ENCODE measurements at regions not wholly inside any gene's neighbourhood (a gene's known extent, or its start where the extent isn't known, plus 50 kb on each side); places are given as distances from the start of the nearest gene placed in this dataset.

DNA sequence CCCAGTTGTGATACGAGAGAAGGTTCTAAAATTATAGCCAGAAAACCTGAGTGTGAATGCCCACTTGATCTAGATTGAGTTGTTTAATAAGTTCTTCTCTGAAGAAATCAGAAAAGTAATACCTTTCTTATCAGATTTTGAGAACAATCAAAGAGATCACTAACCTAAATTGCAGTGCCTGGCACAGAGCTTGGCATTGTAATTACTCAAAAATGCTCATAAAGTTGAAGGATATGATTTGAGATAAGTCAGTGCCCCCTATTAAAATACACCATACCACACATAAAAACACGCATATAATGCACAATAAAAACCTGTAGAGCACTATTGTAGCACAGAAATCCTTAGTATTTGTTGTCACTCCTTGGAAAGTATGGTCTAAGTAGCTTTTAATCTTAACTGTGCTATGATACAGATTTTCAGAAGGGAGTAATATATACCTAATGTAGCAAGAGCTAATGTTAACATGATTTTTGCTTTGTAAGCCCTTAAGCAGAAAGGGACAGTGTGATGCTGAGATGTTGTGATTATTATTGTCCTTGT, 257.5 kb upstream of the CDH18 start:
- Mint-ChIP-seq H3K27me3 (ENCODE audit: low read depth) (no peaks in the 10 kb centered on the region), H3K4me3 (no peak overlapping the region), H3K27ac (no peak overlapping the region), H3K9me3 (no peaks in the 10 kb centered on the region), H3K36me3 (ENCODE audit: insufficient read depth in 1 of 3, low read depth in 3 of 3) (no peaks in the 10 kb centered on the region), H3K4me1 (no peaks in the 10 kb centered on the region)
- Histone ChIP-seq H2AFZ (ENCODE audit: low read length) (no peak overlapping the region), H3K23me2 (ENCODE audit: insufficient read length, low read depth, low read length, poor library complexity, severe bottlenecking) (no peaks in the 10 kb centered on the region), H3K27me3 (ENCODE audit: insufficient read depth, low read length) (no peaks in the 10 kb centered on the region), H3K18ac (ENCODE audit: insufficient read length, low read depth, low read length) (no peak overlapping the region), H3K23ac (ENCODE audit: insufficient read length, low read depth, low read length) (no peak overlapping the region), H3K4me1 (ENCODE audit: insufficient read depth, low read length) (no peaks in the 10 kb centered on the region), H3K79me1 (ENCODE audit: insufficient read depth, low read depth, low read length, poor library complexity, severe bottlenecking) (no peaks in the 10 kb centered on the region), H2BK120ac (ENCODE audit: low read depth, low read length, poor library complexity, severe bottlenecking) (no peak overlapping the region), H2BK20ac (ENCODE audit: low read depth, low read length, poor library complexity, severe bottlenecking) (no peak overlapping the region), H2BK5ac (ENCODE audit: insufficient read length, low read length) (no peak overlapping the region), H3K9me3 (ENCODE audit: control insufficient read depth, low read depth, low read length) (no peaks in the 10 kb centered on the region), H4K8ac (replicated peaks; ENCODE audit: insufficient read length, low read depth, low read length) (no peak overlapping the region), H3K4me2 (ENCODE audit: insufficient read depth, insufficient read length, low read length) (no peak overlapping the region), H2BK12ac (ENCODE audit: insufficient read length, low read depth, low read length) (no peak overlapping the region), H3K4ac (ENCODE audit: low read depth, low read length) (no peak overlapping the region), H3K14ac (ENCODE audit: insufficient read depth, low read length) (no peak overlapping the region), H3K27ac (ENCODE audit: insufficient read length, low read depth, low read length) (no peak overlapping the region), H4K91ac (ENCODE audit: insufficient read length, low read depth, low read length) (no peak overlapping the region), H2AK5ac (ENCODE audit: insufficient read length, low read length) (no peak overlapping the region), H2BK15ac (ENCODE audit: low read depth, low read length) (no peak overlapping the region), H4K20me1 (ENCODE audit: control insufficient read depth, insufficient read depth, insufficient read length) (no peaks in the 10 kb centered on the region), H4K5ac (ENCODE audit: insufficient read length, low read depth, low read length) (no peak overlapping the region), H3K79me2 (ENCODE audit: insufficient read depth, low read length) (no peaks in the 10 kb centered on the region), H3K56ac (ENCODE audit: insufficient read length, low read depth, low read length) (no peak overlapping the region), H3K9ac (ENCODE audit: extremely low read depth, insufficient read length, low read length) (no peak overlapping the region), H3T11ph (ENCODE audit: low read length) (no peak overlapping the region)
- DNase-seq = no peak
- TF ChIP-seq, protein P1, sequence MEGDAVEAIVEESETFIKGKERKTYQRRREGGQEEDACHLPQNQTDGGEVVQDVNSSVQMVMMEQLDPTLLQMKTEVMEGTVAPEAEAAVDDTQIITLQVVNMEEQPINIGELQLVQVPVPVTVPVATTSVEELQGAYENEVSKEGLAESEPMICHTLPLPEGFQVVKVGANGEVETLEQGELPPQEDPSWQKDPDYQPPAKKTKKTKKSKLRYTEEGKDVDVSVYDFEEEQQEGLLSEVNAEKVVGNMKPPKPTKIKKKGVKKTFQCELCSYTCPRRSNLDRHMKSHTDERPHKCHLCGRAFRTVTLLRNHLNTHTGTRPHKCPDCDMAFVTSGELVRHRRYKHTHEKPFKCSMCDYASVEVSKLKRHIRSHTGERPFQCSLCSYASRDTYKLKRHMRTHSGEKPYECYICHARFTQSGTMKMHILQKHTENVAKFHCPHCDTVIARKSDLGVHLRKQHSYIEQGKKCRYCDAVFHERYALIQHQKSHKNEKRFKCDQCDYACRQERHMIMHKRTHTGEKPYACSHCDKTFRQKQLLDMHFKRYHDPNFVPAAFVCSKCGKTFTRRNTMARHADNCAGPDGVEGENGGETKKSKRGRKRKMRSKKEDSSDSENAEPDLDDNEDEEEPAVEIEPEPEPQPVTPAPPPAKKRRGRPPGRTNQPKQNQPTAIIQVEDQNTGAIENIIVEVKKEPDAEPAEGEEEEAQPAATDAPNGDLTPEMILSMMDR (conservative IDR thresholded peaks at IDR 0.05) = no peak
- WGBS (ENCODE audit: extremely low coverage, insufficient read length, low lambda C conversion rate) = no CpG with 5 or more reads among the region's 2 CpGs
